Gastrocnemius medialis (tissue), 4 donors: ENCODE measurements at regions not wholly inside any gene's neighbourhood (a gene's known extent, or its start where the extent isn't known, plus 50 kb on each side); places are given as distances from the start of the nearest gene placed in this dataset.

ENCODE experiments used
- CTCF ChIP-seq, 5 experiments: fragments of 450-650 bp in 3 of 5; fragments of 200-600 bp in 2 of 5; sonication (generic) in 2 of 5; IDR thresholded peaks in 4 of 5; conservative IDR thresholded peaks in 1 of 5; 1 replicate in 4 of 5; 2 replicates in 1 of 5; pipeline ENCODE4 v1.5.1; 2016 to 2019; ENCODE audit warnings: antibody characterized with exemption in 5 of 5, mild to moderate bottlenecking in 3 of 5, moderate library complexity in 3 of 5
- POLR2A ChIP-seq, 2 donors: fragments of 450-650 bp; IDR thresholded peaks; one replicate each; pipeline ENCODE4 v1.6.1; 2017; ENCODE audit warnings: antibody characterized with exemption in 2 of 2, mild to moderate bottlenecking in 2 of 2, moderate library complexity in 2 of 2

DNA sequence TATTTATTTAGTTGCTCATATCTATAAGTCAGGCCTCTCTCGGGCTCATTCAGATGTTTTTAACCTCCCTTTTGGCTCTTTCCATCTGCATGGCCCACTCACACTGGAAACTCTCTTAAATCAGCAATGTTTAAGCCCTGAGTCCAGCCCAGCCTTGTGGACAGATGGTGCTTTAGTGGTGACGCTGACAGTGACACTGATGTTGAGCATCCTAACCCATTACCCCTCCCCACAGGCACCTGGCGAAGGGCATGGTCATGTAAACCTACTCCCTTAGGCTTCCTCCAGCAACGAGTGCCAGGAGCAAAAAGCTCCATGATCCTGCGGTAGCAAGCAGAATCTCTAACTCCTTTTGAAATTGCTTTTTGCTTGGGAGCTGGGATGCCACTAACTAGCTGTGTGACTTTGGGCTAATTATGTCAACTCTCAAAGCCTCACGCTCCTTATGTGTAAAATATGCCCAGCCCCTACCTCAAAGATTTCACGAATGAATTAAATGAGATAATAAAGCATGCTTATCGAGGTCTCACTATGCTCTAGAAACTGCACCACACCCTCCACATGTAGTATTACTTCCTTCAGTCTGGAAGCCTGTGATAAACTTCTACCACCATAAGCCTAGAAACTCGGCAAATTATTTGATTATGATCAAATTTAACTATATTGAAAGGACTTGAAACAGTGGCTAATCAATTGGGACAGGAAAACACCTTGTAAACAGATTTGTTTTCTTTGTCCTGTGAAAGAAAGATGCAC lies 569.4 kb downstream of the BCOR start:
- TF ChIP-seq CTCF (IDR thresholded peaks at IDR 0.05 in 4 of 5, conservative IDR thresholded peaks at IDR 0.05 in 1 of 5) (no peak), POLR2A (IDR thresholded peaks at IDR 0.05) (no peak)
